Thoracic aorta (tissue), 2 donors: ENCODE measurements at regions not wholly inside any gene's neighbourhood (a gene's known extent, or its start where the extent isn't known, plus 50 kb on each side); places are given as distances from the start of the nearest gene placed in this dataset.

Experiments used
- ATAC-seq: fragments of 150-250 bp; one replicate; pipeline ENCODE4 v1.8.0; 2017; ENCODE audit warnings: low read depth; ENCODE audit not compliant: insufficient number of reproducible peaks, low FRiP score
- DNase-seq: peaks from one replicate; pipeline ENCODE4 v3.0.0-alpha.2; 2020; ENCODE audit warnings: low spot score
- H3K27ac ChIP-seq, 2 donors: fragments of 200-600 bp; sonication (generic); 1 replicate in 1 of 2; 2 replicates in 1 of 2; pipeline ENCODE4 v1.5.1; 2016; ENCODE audit warnings: mild to moderate bottlenecking in 2 of 2, moderate library complexity in 2 of 2
- H3K27me3 ChIP-seq: fragments of 200-600 bp; sonication (generic); replicated peaks from 2 replicates; pipeline ENCODE4 v1.6.0; 2016; ENCODE audit warnings: mild to moderate bottlenecking; ENCODE audit not compliant: insufficient read depth
- H3K36me3 ChIP-seq: fragments of 200-600 bp; sonication (generic); one replicate; pipeline ENCODE4 v1.5.1; 2016
- H3K4me1 ChIP-seq, 2 donors: fragments of 200-600 bp; sonication (generic); 1 replicate in 1 of 2; 2 replicates in 1 of 2; pipeline versions ENCODE4 v1.5.1 to v1.6.0; 2016; ENCODE audit warnings: low read depth in 2 of 2, mild to moderate bottlenecking in 1 of 2; ENCODE audit not compliant: control insufficient read depth in 1 of 2
- H3K4me3 ChIP-seq: fragments of 200-600 bp; sonication (generic); 2 replicates; pipeline ENCODE4 v1.5.1; 2016; ENCODE audit warnings: mild to moderate bottlenecking
- H3K9me3 ChIP-seq: fragments of 200-600 bp; sonication (generic); 2 replicates; pipeline ENCODE4 v1.5.1; 2016
- CTCF ChIP-seq: fragments of 200-600 bp; sonication (generic); IDR thresholded peaks from one replicate; pipeline ENCODE4 v1.5.1; 2019; ENCODE audit warnings: antibody characterized with exemption

- Histone ChIP-seq H3K4me1 (no peaks in the 10 kb centered on the region), H3K27ac (no peak overlapping the region), H3K27me3 (no peaks in the 10 kb centered on the region), H3K9me3 (no peaks in the 10 kb centered on the region), H3K4me3 (no peak overlapping the region), H3K36me3 (no peaks in the 10 kb centered on the region)
- no peak for TF ChIP-seq CTCF
- ATAC-seq = no peak
- no peak for DNase-seq
These were observed 1127.0 kb downstream of the GALC start for GRCh38 chr14:86865934-86866333.

- H3K9me3 ChIP-seq = no peaks in the 10 kb centered on the region
- no peaks in the 10 kb centered on the region for H3K4me1 ChIP-seq
- H3K27ac ChIP-seq = no peak overlapping the region
- H3K36me3 ChIP-seq = no peaks in the 10 kb centered on the region
- TF ChIP-seq CTCF = no peak
- DNase-seq (no peak), ATAC-seq (no peak)
- H3K4me3 ChIP-seq = no peak overlapping the region
- H3K27me3 ChIP-seq = no peaks in the 10 kb centered on the region
These were observed 1134.4 kb downstream of the GALC start for GRCh38 chr14:86858591-86858990.

GRCh38 chr14:86858031-86858430, 1135.0 kb downstream of the GALC start:
- ATAC-seq = no peak
- Histone ChIP-seq H3K27me3 (no peaks in the 10 kb centered on the region), H3K4me1 (no peaks in the 10 kb centered on the region), H3K9me3 (no peaks in the 10 kb centered on the region), H3K27ac (no peak overlapping the region), H3K36me3 (no peaks in the 10 kb centered on the region), H3K4me3 (no peak overlapping the region)
- no peak for TF ChIP-seq CTCF
- no peak for DNase-seq

- no peaks in the 10 kb centered on the region for H3K9me3 ChIP-seq
- no peaks in the 10 kb centered on the region for H3K4me1 ChIP-seq
- H3K27me3 ChIP-seq = no peaks in the 10 kb centered on the region
- no peak for DNase-seq
- H3K36me3 ChIP-seq = no peaks in the 10 kb centered on the region
- TF ChIP-seq CTCF = no peak
- no peak overlapping the region for H3K27ac ChIP-seq
- no peak for ATAC-seq
- no peak overlapping the region for H3K4me3 ChIP-seq
These were observed 1140.5 kb downstream of the GALC start for GRCh38 chr14:86852530-86852929.

GRCh38 chr14:86847140-86847539, 1145.8 kb downstream of the GALC start:
- no peak for DNase-seq
- no peaks in the 10 kb centered on the region for H3K36me3 ChIP-seq
- no peak for TF ChIP-seq CTCF
- H3K27ac ChIP-seq = no peak overlapping the region
- no peak for ATAC-seq
- no peaks in the 10 kb centered on the region for H3K4me1 ChIP-seq
- H3K9me3 ChIP-seq = no peaks in the 10 kb centered on the region
- H3K27me3 ChIP-seq = no peaks in the 10 kb centered on the region
- H3K4me3 ChIP-seq = no peak overlapping the region
